ENCODE measurements at regions not wholly inside any gene's neighbourhood (a gene's known extent, or its start where the extent isn't known, plus 50 kb on each side); places are given as distances from the start of the nearest gene placed in this dataset.

- no peak for DNase-seq (ENCODE audit: low read depth)
- no peak overlapping the region for H3K4me3 ChIP-seq (ENCODE audit: low read depth, low read length)
- TF ChIP-seq, protein P1, sequence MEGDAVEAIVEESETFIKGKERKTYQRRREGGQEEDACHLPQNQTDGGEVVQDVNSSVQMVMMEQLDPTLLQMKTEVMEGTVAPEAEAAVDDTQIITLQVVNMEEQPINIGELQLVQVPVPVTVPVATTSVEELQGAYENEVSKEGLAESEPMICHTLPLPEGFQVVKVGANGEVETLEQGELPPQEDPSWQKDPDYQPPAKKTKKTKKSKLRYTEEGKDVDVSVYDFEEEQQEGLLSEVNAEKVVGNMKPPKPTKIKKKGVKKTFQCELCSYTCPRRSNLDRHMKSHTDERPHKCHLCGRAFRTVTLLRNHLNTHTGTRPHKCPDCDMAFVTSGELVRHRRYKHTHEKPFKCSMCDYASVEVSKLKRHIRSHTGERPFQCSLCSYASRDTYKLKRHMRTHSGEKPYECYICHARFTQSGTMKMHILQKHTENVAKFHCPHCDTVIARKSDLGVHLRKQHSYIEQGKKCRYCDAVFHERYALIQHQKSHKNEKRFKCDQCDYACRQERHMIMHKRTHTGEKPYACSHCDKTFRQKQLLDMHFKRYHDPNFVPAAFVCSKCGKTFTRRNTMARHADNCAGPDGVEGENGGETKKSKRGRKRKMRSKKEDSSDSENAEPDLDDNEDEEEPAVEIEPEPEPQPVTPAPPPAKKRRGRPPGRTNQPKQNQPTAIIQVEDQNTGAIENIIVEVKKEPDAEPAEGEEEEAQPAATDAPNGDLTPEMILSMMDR (IDR thresholded peaks at IDR 0.05; ENCODE audit: low read depth, low read length, missing control alignments): no peak
Observed at GRCh38 chr12:47591795-47592194, 114.0 kb downstream of the RPAP3 start.

GRCh38 chr12:47591361-47591791, 114.5 kb downstream of the RPAP3 start:
- H3K4me3 ChIP-seq (ENCODE audit: low read depth, low read length): no peak overlapping the region
- DNase-seq (ENCODE audit: low read depth): no peak
- TF ChIP-seq, protein P1 (IDR thresholded peaks at IDR 0.05; ENCODE audit: low read depth, low read length, missing control alignments): no peak

GRCh38 chr12:47590771-47591360, 115.0 kb downstream of the RPAP3 start:
- DNase-seq (ENCODE audit: low read depth): no peak
- TF ChIP-seq, protein P1 (IDR thresholded peaks at IDR 0.05; ENCODE audit: low read depth, low read length, missing control alignments): no peak
- H3K4me3 ChIP-seq (ENCODE audit: low read depth, low read length): no peak overlapping the region

- no peak for DNase-seq (ENCODE audit: low read depth)
- no peak overlapping the region for H3K4me3 ChIP-seq (ENCODE audit: low read depth, low read length)
- TF ChIP-seq, protein P1 (IDR thresholded peaks at IDR 0.05; ENCODE audit: low read depth, low read length, missing control alignments): no peak
Observed at GRCh38 chr12:47586952-47587669, 118.7 kb downstream of the RPAP3 start.

- TF ChIP-seq, protein P1 (IDR thresholded peaks at IDR 0.05; ENCODE audit: low read depth, low read length, missing control alignments): no peak
- no peak for DNase-seq (ENCODE audit: low read depth)
- no peak overlapping the region for H3K4me3 ChIP-seq (ENCODE audit: low read depth, low read length)
Observed at GRCh38 chr12:47585507-47585906, 120.3 kb downstream of the RPAP3 start.

- no peak for DNase-seq (ENCODE audit: low read depth)
- H3K4me3 ChIP-seq (ENCODE audit: low read depth, low read length): no peak overlapping the region
Observed at GRCh38 chr12:47578836-47579235, 127.0 kb downstream of the RPAP3 start.

More at GRCh38 chr12:47578836-47579235, 127.0 kb downstream of the RPAP3 start:
- TF ChIP-seq, protein P1 (IDR thresholded peaks at IDR 0.05; ENCODE audit: low read depth, low read length, missing control alignments): no peak

Data from GM12864 (cell line).